ENCODE measurements at regions not wholly inside any gene's neighbourhood (a gene's known extent, or its start where the extent isn't known, plus 50 kb on each side); places are given as distances from the start of the nearest gene placed in this dataset.

DNA sequence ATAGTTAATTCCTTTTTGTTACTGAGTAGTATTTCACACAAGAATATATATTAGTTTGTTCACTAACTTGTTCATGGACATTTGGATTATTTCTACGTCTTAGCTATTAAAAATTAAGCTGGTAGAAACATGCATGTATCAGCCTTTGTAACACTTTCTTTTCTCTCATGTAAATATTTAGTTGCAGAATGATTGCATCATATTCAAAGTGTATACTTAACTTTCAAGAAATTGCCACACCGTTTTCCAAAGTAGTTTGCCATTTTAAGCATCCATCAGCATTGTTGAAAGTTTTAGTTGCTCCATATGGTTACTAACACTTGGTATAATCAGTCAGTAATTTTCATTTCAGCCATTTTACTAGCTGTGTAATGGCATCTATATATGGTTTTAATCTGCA is 666.9 kb downstream of the NXPH1 start:
- TF ChIP-seq, protein P1, sequence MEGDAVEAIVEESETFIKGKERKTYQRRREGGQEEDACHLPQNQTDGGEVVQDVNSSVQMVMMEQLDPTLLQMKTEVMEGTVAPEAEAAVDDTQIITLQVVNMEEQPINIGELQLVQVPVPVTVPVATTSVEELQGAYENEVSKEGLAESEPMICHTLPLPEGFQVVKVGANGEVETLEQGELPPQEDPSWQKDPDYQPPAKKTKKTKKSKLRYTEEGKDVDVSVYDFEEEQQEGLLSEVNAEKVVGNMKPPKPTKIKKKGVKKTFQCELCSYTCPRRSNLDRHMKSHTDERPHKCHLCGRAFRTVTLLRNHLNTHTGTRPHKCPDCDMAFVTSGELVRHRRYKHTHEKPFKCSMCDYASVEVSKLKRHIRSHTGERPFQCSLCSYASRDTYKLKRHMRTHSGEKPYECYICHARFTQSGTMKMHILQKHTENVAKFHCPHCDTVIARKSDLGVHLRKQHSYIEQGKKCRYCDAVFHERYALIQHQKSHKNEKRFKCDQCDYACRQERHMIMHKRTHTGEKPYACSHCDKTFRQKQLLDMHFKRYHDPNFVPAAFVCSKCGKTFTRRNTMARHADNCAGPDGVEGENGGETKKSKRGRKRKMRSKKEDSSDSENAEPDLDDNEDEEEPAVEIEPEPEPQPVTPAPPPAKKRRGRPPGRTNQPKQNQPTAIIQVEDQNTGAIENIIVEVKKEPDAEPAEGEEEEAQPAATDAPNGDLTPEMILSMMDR (IDR thresholded peaks at IDR 0.05; ENCODE audit: low read length), result no peak
- TF ChIP-seq EZH2 (IDR thresholded peaks at IDR 0.05; ENCODE audit: borderline replicate concordance, low read length), result no peak

Data from OCI-LY1 (cell line).